Peyer's patch (tissue), 4 donors: ENCODE measurements at regions not wholly inside any gene's neighbourhood (a gene's known extent, or its start where the extent isn't known, plus 50 kb on each side); places are given as distances from the start of the nearest gene placed in this dataset.

Experiments
- DNase-seq, 3 donors: peaks; one replicate each; pipeline ENCODE4 v3.0.0-alpha.2; 2017 to 2019
- H3K27ac ChIP-seq, 4 donors: fragments of 200-600 bp; sonication (generic); one replicate each; pipeline ENCODE4 v1.5.1; 2016 to 2019
- H3K27me3 ChIP-seq, 2 donors: fragments of 200-600 bp; sonication (generic); one replicate each; pipeline ENCODE4 v1.5.1; 2019
- H3K36me3 ChIP-seq, 3 donors: fragments of 200-600 bp; sonication (generic); one replicate each; pipeline ENCODE4 v1.5.1; 2016 to 2019
- H3K4me1 ChIP-seq, 4 donors: fragments of 200-600 bp; sonication (generic); one replicate each; pipeline ENCODE4 v1.5.1; 2016 to 2019
- H3K4me3 ChIP-seq, 4 donors: fragments of 200-600 bp; sonication (generic); 1 replicate in 3 of 4; 2 replicates in 1 of 4; pipeline ENCODE4 v1.5.1; 2016 to 2019; ENCODE audit warnings: mild to moderate bottlenecking in 1 of 4
- H3K9me3 ChIP-seq, 4 donors: fragments of 200-600 bp; sonication (generic); one replicate each; pipeline ENCODE4 v1.5.1; 2016 to 2019; ENCODE audit warnings: mild to moderate bottlenecking in 1 of 4
- CTCF ChIP-seq, 6 experiments: fragments of 450-650 bp in 4 of 6; fragments of 200-600 bp in 2 of 6; sonication (generic) in 1 of 6; IDR thresholded peaks; one replicate each; pipeline ENCODE4 v1.5.1; 2017 to 2019; ENCODE audit warnings: antibody characterized with exemption in 6 of 6, mild to moderate bottlenecking in 3 of 6, moderate library complexity in 1 of 6
- POLR2A ChIP-seq, 2 donors: fragments of 450-650 bp; IDR thresholded peaks; one replicate each; pipeline ENCODE4 v1.5.1; 2017; ENCODE audit warnings: antibody characterized with exemption in 2 of 2, mild to moderate bottlenecking in 2 of 2, moderate library complexity in 2 of 2

DNA sequence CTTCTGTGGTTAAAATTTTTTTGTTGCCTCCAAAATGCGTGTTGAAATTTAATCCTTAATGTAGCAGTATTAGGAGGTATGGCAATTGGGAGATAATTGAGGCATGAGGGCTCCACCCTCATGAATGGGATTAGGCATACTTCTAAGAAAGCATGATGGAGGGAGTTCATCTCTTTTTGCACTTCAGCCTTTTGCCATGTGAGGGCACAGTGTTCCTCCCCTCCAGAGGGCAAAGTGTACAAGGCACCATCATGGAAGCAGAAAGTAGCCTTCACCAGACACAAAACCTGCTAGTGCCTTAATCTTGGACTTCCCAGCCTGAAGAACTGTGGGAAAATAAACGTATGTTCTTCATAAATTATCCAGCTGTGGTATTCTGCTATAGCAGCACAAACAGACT is 429.5 kb downstream of the ZIC1 start:
- no peak overlapping the region for H3K4me3 ChIP-seq
- no peak overlapping the region for H3K27ac ChIP-seq
- H3K9me3 ChIP-seq = no peaks in the 10 kb centered on the region
- TF ChIP-seq CTCF (IDR thresholded peaks at IDR 0.05) (peak in 3 of 6 experiments; percentile 14 to 28 (median 23)), POLR2A (IDR thresholded peaks at IDR 0.05) (no peak)
- H3K4me1 ChIP-seq = no peaks in the 10 kb centered on the region
- DNase-seq = no peak
- H3K27me3 ChIP-seq = no peaks in the 10 kb centered on the region
- H3K36me3 ChIP-seq = no peaks in the 10 kb centered on the region

DNA sequence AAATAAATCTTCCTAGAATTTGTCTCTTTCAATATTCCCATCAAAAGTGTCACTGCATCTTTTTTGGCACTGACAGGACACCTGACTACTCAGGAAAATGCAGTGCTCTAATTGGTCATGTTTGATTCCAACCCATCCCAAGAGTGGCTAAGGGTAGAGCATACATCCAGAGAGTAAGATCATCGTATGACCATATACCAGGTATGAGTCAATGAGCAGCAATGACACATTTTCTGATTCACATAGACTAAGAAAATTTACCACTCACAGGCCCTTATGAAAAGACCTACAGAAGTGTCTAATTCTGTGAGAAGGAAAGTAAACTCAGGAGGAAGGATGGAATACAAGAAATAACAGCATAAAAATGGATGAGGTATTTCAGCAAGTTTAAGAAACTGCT is 434.2 kb downstream of the ZIC1 start:
- H3K36me3 ChIP-seq = no peaks in the 10 kb centered on the region
- no peaks in the 10 kb centered on the region for H3K9me3 ChIP-seq
- H3K27me3 ChIP-seq = no peaks in the 10 kb centered on the region
- H3K4me1 ChIP-seq = no peaks in the 10 kb centered on the region
- TF ChIP-seq CTCF (IDR thresholded peaks at IDR 0.05) = no peak
- TF ChIP-seq POLR2A (IDR thresholded peaks at IDR 0.05) = no peak
- no peak for DNase-seq
- H3K4me3 ChIP-seq = no peak overlapping the region
- H3K27ac ChIP-seq = no peak overlapping the region

- Histone ChIP-seq H3K36me3 (no peaks in the 10 kb centered on the region), H3K4me1 (no peaks in the 10 kb centered on the region), H3K9me3 (no peaks in the 10 kb centered on the region), H3K27ac (no peak overlapping the region), H3K27me3 (no peaks in the 10 kb centered on the region), H3K4me3 (no peak overlapping the region)
- TF ChIP-seq CTCF (IDR thresholded peaks at IDR 0.05) = no peak
- no peak for TF ChIP-seq POLR2A (IDR thresholded peaks at IDR 0.05)
- no peak for DNase-seq
These were observed 437.1 kb downstream of the ZIC1 start for GRCh38 chr3:147846293-147846692.

DNA sequence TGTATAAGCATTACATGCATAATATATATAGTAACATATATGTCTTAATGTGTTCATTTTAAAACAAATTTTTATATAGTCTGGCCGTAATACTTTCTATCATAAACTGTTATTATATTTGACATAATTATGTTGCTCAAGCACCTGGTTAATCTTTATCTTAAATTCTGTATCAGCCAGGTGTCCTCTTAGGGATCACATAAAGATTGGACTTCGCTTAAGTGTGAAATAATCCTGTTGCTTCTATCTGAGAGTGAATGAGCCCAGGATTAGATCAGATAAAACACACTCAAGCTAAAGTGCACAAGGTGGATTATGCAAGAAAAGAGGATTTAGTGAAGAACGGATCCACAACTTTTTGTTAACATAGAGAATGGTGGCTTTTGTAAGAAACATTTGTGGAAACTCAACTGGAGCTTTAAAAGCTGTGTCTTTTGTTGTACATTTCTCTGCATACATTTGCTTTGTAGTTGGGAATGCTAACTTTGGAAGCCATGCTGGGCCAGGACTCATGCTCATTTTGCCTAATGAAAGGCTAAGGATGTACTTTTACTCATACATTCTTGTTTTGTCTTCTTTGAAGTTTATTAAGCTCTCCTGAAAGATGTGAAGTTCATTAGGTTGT is 437.8 kb downstream of the ZIC1 start:
- Histone ChIP-seq H3K9me3 (no peaks in the 10 kb centered on the region), H3K4me3 (no peak overlapping the region), H3K27me3 (no peaks in the 10 kb centered on the region), H3K4me1 (no peaks in the 10 kb centered on the region), H3K36me3 (no peaks in the 10 kb centered on the region), H3K27ac (no peak overlapping the region)
- no peak for DNase-seq
- TF ChIP-seq CTCF (IDR thresholded peaks at IDR 0.05) (no peak), POLR2A (IDR thresholded peaks at IDR 0.05) (no peak)

DNA sequence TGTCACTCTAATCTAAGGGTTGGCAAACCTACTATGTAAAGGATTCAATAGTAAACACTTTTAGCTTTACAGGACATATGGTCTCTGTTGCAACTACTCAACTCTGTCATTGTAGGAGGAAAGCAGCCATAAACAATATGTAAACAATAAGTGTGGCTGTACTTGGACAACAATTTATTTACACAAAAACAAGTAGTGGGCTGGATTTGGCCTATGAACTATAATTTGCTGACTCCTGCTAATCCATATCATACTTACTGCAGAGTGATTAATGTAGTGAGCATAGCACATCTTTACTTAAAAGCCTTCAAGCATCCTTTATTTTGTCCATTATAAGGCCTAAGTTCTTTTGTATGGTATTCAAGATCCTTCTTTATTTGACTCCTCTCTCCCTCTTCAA is 441.9 kb downstream of the ZIC1 start:
- Histone ChIP-seq H3K9me3 (no peaks in the 10 kb centered on the region), H3K36me3 (no peaks in the 10 kb centered on the region), H3K27me3 (no peaks in the 10 kb centered on the region), H3K4me3 (no peak overlapping the region), H3K4me1 (no peaks in the 10 kb centered on the region), H3K27ac (no peak overlapping the region)
- DNase-seq = no peak
- TF ChIP-seq POLR2A (IDR thresholded peaks at IDR 0.05) (no peak), CTCF (IDR thresholded peaks at IDR 0.05) (no peak)

GRCh38 chr3:147854542-147854941 is 445.4 kb downstream of the ZIC1 start:
- TF ChIP-seq POLR2A (IDR thresholded peaks at IDR 0.05) = no peak
- H3K9me3 ChIP-seq = no peaks in the 10 kb centered on the region
- no peak overlapping the region for H3K27ac ChIP-seq
- no peaks in the 10 kb centered on the region for H3K4me1 ChIP-seq
- H3K4me3 ChIP-seq = no peak overlapping the region
- no peak for DNase-seq
- no peaks in the 10 kb centered on the region for H3K36me3 ChIP-seq
- H3K27me3 ChIP-seq = no peaks in the 10 kb centered on the region
